Activated CD8-positive, alpha-beta T cell treated with anti-CD3 and anti-CD28 coated beads for 36 hours (primary cell): ENCODE measurements at regions not wholly inside any gene's neighbourhood (a gene's known extent, or its start where the extent isn't known, plus 50 kb on each side); places are given as distances from the start of the nearest gene placed in this dataset.

Source experiments
- ATAC-seq: fragments of 200-7000 bp; cut with Tn5 transposase; one replicate; pipeline ENCODE4 v1.10.0; 2021; ENCODE audit warnings: mild to moderate bottlenecking, moderate library complexity
- CTCF ChIA-PET: fragments of 350-600 bp; sonication (Branson Sonifier 250); formaldehyde crosslinking; loops from one replicate; lab custom pipeline; 2021; ENCODE audit warnings: antibody characterized with exemption; lab: Charles Lee
- POLR2A ChIA-PET: fragments of 350-600 bp; sonication (Branson Sonifier 250); formaldehyde crosslinking; loops from one replicate; lab custom pipeline; 2021; ENCODE audit warnings: antibody characterized with exemption; lab: Charles Lee
- DNase-seq: peaks from one replicate; pipeline ENCODE4 v3.0.0-alpha.2; 2020
- H3K27ac Mint-ChIP-seq: one replicate; pipeline ENCODE4 v1.8.0; 2021; ENCODE audit warnings: mild to moderate bottlenecking, mixed read lengths
- H3K27me3 Mint-ChIP-seq: one replicate; pipeline ENCODE4 v1.8.0; 2021; ENCODE audit warnings: mixed read lengths
- H3K36me3 Mint-ChIP-seq: one replicate; pipeline ENCODE4 v1.8.0; 2021; ENCODE audit warnings: low read depth, mixed read lengths
- H3K4me1 Mint-ChIP-seq: one replicate; pipeline ENCODE4 v1.8.0; 2021; ENCODE audit warnings: low read depth, mixed read lengths
- H3K4me3 Mint-ChIP-seq: one replicate; pipeline ENCODE4 v1.8.0; 2021; ENCODE audit warnings: mild to moderate bottlenecking, moderate library complexity, mixed read lengths
- H3K9me3 Mint-ChIP-seq: one replicate; pipeline ENCODE4 v1.8.0; 2021; ENCODE audit warnings: mixed read lengths
- intact Hi-C: fragments of 100-400 bp; cut with micrococcal nuclease; formaldehyde crosslinking; loops from one replicate; pipeline ENCODE4 v1.10.0; 2022
- TF ChIP-seq, protein P1 (sequence below): fragments of 200-600 bp; IDR thresholded peaks from one replicate; pipeline ENCODE4 v1.8.0; 2022; ENCODE audit warnings: antibody characterized with exemption, mild to moderate bottlenecking

DNA sequence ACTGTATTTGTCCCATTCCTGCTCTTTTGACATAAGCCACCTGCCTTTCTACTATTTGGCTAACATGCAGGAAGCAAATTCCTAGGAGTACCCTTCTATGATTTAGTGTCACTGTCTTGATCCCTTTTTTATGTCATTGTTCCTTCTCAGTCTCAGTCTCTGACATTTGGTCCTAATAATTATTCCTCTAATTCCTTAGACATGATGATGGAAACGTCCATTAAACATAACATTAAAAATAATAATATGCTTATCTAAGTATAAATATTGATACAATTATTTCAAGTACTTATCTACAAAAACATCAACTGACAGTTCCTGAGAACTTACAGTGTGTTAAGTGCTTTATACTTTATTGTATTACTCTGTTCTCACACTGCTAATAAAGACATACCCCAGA is 857.0 kb upstream of the LCORL start:
- intact Hi-C loops, result no loop called here
- H3K27me3 Mint-ChIP-seq, result no peaks in the 10 kb centered on the region

DNA sequence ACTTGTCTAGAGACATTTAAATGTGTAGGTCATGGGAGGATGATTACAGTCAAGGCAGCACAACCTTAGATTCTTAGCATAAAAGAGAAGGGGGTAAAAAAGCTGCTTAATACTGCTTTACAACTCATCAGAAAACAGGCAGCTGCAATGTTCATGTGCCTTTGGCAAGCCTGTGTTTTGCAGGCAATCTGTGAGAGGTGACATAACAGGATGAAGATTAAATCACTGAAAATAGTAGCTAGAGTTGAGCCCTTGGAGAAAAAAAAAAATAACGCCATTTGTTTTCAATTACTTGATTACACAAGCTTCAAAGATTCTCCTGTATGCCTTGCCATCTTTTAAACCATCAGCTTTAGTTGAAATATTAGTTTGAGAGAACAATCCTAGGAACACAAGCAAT is 847.6 kb upstream of the LCORL start:
- intact Hi-C loops, result no loop called here
- H3K4me1 Mint-ChIP-seq, result no peaks in the 10 kb centered on the region
- H3K27ac Mint-ChIP-seq, result no peak overlapping the region
- no peak overlapping the region for H3K4me3 Mint-ChIP-seq
- DNase-seq, result no peak
- TF ChIP-seq, protein P1, sequence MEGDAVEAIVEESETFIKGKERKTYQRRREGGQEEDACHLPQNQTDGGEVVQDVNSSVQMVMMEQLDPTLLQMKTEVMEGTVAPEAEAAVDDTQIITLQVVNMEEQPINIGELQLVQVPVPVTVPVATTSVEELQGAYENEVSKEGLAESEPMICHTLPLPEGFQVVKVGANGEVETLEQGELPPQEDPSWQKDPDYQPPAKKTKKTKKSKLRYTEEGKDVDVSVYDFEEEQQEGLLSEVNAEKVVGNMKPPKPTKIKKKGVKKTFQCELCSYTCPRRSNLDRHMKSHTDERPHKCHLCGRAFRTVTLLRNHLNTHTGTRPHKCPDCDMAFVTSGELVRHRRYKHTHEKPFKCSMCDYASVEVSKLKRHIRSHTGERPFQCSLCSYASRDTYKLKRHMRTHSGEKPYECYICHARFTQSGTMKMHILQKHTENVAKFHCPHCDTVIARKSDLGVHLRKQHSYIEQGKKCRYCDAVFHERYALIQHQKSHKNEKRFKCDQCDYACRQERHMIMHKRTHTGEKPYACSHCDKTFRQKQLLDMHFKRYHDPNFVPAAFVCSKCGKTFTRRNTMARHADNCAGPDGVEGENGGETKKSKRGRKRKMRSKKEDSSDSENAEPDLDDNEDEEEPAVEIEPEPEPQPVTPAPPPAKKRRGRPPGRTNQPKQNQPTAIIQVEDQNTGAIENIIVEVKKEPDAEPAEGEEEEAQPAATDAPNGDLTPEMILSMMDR, result no peak
- no peaks in the 10 kb centered on the region for H3K36me3 Mint-ChIP-seq
- ATAC-seq, result no peak
- peaks cover 11% of the 10 kb centered on the region for H3K9me3 Mint-ChIP-seq
- ChIA-PET POLR2A (no interaction called here), CTCF (no interaction called here)
- H3K27me3 Mint-ChIP-seq, result no peaks in the 10 kb centered on the region

More for the DNA sequence above, 857.0 kb upstream of the LCORL start:
- ChIA-PET POLR2A (no interaction called here), CTCF (no interaction called here)
- H3K4me1 Mint-ChIP-seq, result no peaks in the 10 kb centered on the region
- H3K4me3 Mint-ChIP-seq, result no peak overlapping the region
- no peaks in the 10 kb centered on the region for H3K9me3 Mint-ChIP-seq
- ATAC-seq (no peak), DNase-seq (no peak)
- TF ChIP-seq, protein P1, result no peak
- no peaks in the 10 kb centered on the region for H3K36me3 Mint-ChIP-seq
- no peak overlapping the region for H3K27ac Mint-ChIP-seq

DNA sequence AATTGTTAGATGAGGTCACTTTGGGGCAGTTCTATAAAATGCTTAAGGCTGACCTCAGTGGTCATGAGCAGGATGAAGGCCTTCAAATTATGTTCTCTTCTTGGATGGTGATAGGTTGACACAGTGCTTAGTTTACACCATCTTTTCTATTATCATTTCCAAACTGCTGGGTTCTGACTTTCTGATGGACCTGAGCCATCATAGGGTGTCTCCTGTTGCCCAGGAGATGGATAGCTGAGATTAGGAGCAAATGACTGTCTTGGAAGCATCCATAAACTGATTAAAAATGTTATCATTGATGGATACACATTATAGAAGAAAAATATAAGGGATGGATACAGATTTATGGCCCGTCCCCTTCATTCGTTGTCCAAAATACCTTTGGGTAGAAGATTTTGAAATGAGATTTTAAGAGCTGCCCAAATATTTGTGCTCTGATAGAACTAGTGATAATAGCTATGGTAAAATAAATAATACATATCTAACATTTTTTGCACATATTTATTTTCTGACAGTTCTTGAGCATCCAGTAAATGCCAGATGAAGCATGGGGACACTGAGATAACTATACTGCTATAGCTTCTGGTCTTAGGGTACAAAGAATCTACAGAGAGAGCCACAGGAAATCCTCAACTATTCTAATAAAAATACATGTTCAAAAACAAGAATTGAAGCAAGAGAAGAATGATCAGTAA is 839.4 kb upstream of the LCORL start:
- no peak overlapping the region for H3K27ac Mint-ChIP-seq
- H3K27me3 Mint-ChIP-seq, result no peaks in the 10 kb centered on the region
- intact Hi-C loops, result no loop called here
- H3K36me3 Mint-ChIP-seq, result no peaks in the 10 kb centered on the region
- ChIA-PET CTCF (no interaction called here), POLR2A (no interaction called here)
- TF ChIP-seq, protein P1, result no peak
- peaks cover 11% of the 10 kb centered on the region for H3K9me3 Mint-ChIP-seq
- ATAC-seq (no peak), DNase-seq (no peak)
- H3K4me3 Mint-ChIP-seq, result no peak overlapping the region
- H3K4me1 Mint-ChIP-seq, result no peaks in the 10 kb centered on the region

DNA sequence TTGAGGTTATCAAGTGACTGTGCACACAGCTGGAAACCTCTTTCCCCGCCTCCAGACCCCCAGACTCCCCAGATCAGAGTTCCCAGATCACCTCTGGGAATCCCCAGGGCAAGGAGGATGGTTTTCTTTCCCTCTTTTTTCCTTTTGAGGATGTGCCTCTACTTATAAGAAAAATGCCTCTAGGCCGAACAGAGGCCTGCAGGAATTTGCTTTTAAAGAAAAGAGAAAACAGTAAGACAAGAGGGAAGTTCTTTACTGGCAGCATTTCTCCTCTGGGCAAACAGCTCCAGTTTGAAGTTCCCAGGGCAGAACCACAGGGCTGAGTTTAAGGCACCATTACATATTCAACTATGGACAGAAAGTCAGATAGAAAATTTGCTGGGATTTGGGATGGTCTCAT is 837.9 kb upstream of the LCORL start:
- TF ChIP-seq, protein P1, result no peak
- Mint-ChIP-seq H3K4me3 (no peak overlapping the region), H3K36me3 (no peaks in the 10 kb centered on the region), H3K27ac (no peak overlapping the region), H3K27me3 (no peaks in the 10 kb centered on the region), H3K9me3 (peaks cover 9% of the 10 kb centered on the region), H3K4me1 (no peaks in the 10 kb centered on the region)
- POLR2A ChIA-PET, result no interaction called here
- ATAC-seq, result no peak
- CTCF ChIA-PET, result no interaction called here
- intact Hi-C loops, result no loop called here
- DNase-seq, result no peak

DNA sequence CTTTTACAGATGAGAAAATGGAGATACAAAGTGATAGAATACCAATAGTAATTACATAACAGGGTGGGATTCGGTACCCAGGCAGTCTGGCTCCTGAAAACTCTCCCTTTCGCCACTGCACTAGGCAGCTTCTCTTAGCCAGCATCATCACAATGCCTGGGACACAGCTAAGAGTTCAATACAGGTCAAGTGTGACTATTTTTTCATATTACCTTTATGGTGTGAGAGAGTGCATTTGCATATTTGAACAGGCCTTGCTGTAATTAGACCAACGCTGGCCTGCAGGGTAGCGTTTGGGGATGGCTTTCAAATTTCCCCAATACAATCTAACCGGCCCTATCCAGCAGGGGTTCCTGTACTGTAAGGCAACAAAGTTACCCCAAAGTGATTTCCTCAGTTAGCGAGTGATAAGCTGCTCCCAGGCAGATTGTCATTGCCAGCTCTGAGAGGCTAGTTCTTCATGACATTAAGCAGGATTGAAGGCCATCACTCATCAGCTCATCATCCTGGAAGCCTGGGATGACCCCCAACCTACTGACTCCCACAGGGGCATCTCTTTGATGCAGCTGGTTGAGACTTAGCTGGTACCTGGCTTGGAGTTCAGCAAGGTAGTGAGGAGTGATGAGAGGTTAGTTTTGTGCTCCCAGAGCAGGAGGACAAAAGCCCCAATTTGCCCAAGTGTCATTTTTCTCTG is 836.8 kb upstream of the LCORL start:
- CTCF ChIA-PET, result no interaction called here
- Mint-ChIP-seq H3K4me3 (no peak overlapping the region), H3K27ac (no peak overlapping the region), H3K9me3 (peaks cover 7% of the 10 kb centered on the region), H3K36me3 (no peaks in the 10 kb centered on the region), H3K4me1 (no peaks in the 10 kb centered on the region), H3K27me3 (no peaks in the 10 kb centered on the region)
- no peak for ATAC-seq
- DNase-seq, result no peak
- intact Hi-C loops, result no loop called here
- TF ChIP-seq, protein P1, result no peak
- POLR2A ChIA-PET, result no interaction called here
